SKM-1 (cell line): ENCODE measurements at regions not wholly inside any gene's neighbourhood (a gene's known extent, or its start where the extent isn't known, plus 50 kb on each side); places are given as distances from the start of the nearest gene placed in this dataset.
"Not testable (repeated sequence)": the region's sequence is repeated elsewhere in the genome, so short reads cannot be mapped to it uniquely, and the experiment has no call there.

Source experiments
- DNase-seq: peaks from one replicate; lab custom pipeline; 2025; ENCODE audit not compliant: unreplicated experiment; lab: John Stamatoyannopoulos, UW

GRCh38 chr5:148880197-148880596 lies 53.8 kb downstream of the ADRB2 start:
- no peak for DNase-seq

GRCh38 chr5:148880696-148881095 lies 54.3 kb downstream of the ADRB2 start:
- peak; percentile 32 for DNase-seq

GRCh38 chr5:148882332-148882731 lies 55.9 kb downstream of the ADRB2 start:
- DNase-seq: peak; percentile 83

GRCh38 chr5:148884339-148885020 lies 58.1 kb downstream of the ADRB2 start:
- DNase-seq: no peak

GRCh38 chr5:148887123-148887881 lies 60.9 kb downstream of the ADRB2 start:
- DNase-seq: no peak

- DNase-seq: not testable (repeated sequence)
Observed at GRCh38 chr5:148889936-148890335, 63.5 kb downstream of the ADRB2 start.

GRCh38 chr5:148895441-148895840 lies 69.0 kb downstream of the ADRB2 start:
- DNase-seq: not testable (repeated sequence)

GRCh38 chr5:148897842-148898241 lies 71.4 kb downstream of the ADRB2 start:
- no peak for DNase-seq

- DNase-seq: no peak
Observed at GRCh38 chr5:148898413-148899075, 72.1 kb downstream of the ADRB2 start.

- peak; percentile 29 for DNase-seq
Observed at GRCh38 chr5:148899993-148900392, 73.6 kb downstream of the ADRB2 start.

GRCh38 chr5:148902478-148902877 lies 76.1 kb downstream of the ADRB2 start:
- no peak for DNase-seq

GRCh38 chr5:148903587-148903986 lies 77.2 kb downstream of the ADRB2 start:
- DNase-seq: no peak

- no peak for DNase-seq
Observed at GRCh38 chr5:148904440-148904839, 78.0 kb downstream of the ADRB2 start.

GRCh38 chr5:148905541-148905940 lies 79.1 kb downstream of the ADRB2 start:
- DNase-seq: no peak

- no peak for DNase-seq
Observed at GRCh38 chr5:148906968-148907367, 80.6 kb downstream of the ADRB2 start.

- no peak for DNase-seq
Observed at GRCh38 chr5:148909040-148909439, 82.6 kb downstream of the ADRB2 start.

GRCh38 chr5:148909766-148910165 lies 83.4 kb downstream of the ADRB2 start:
- no peak for DNase-seq

- no peak for DNase-seq
Observed at GRCh38 chr5:148910216-148910615, 83.8 kb downstream of the ADRB2 start.

GRCh38 chr5:148910686-148911361 lies 84.4 kb downstream of the ADRB2 start:
- no peak for DNase-seq

- no peak for DNase-seq
Observed at GRCh38 chr5:148911386-148911785, 85.0 kb downstream of the ADRB2 start.

- no peak for DNase-seq
Observed at GRCh38 chr5:148912146-148912545, 85.7 kb downstream of the ADRB2 start.
